KMS-11 (cell line): ENCODE measurements at regions not wholly inside any gene's neighbourhood (a gene's known extent, or its start where the extent isn't known, plus 50 kb on each side); places are given as distances from the start of the nearest gene placed in this dataset.

Source experiments
- H2AFZ ChIP-seq: fragments of 200-600 bp; sonication (generic); 2 replicates; pipeline ENCODE4 v1.6.1; 2016; ENCODE audit warnings: antibody characterized with exemption, mixed run types, low read depth
- H3K27ac ChIP-seq: fragments of 200-600 bp; sonication (generic); 2 replicates; pipeline ENCODE4 v1.6.1; 2016; ENCODE audit warnings: mild to moderate bottlenecking, mixed run types
- H3K27me3 ChIP-seq: fragments of 200-600 bp; sonication (generic); 2 replicates; pipeline ENCODE4 v1.6.1; 2017; ENCODE audit warnings: mild to moderate bottlenecking, low read depth, mixed run types, moderate library complexity; ENCODE audit not compliant: insufficient read depth
- H3K36me3 ChIP-seq: fragments of 200-600 bp; sonication (generic); 2 replicates; pipeline ENCODE4 v1.6.1; 2017; ENCODE audit warnings: mild to moderate bottlenecking, mixed run types; ENCODE audit not compliant: insufficient read depth
- H3K4me1 ChIP-seq: fragments of 200-600 bp; sonication (generic); 2 replicates; pipeline ENCODE4 v1.6.1; 2016; ENCODE audit warnings: mild to moderate bottlenecking, low read depth, mixed run types; ENCODE audit not compliant: poor library complexity, severe bottlenecking
- H3K4me2 ChIP-seq: fragments of 200-600 bp; sonication (generic); 2 replicates; pipeline ENCODE4 v1.7.0; 2016; ENCODE audit warnings: mild to moderate bottlenecking, mixed run types
- H3K4me3 ChIP-seq: fragments of 200-600 bp; sonication (generic); IDR thresholded peaks from 2 replicates; pipeline ENCODE4 v1.6.1; 2017; ENCODE audit warnings: low read depth, low read length, mixed read lengths; ENCODE audit not compliant: insufficient read depth
- H3K79me2 ChIP-seq: fragments of 200-600 bp; sonication (generic); 2 replicates; pipeline ENCODE4 v1.6.1; 2016; ENCODE audit warnings: low read depth, mixed run types; ENCODE audit not compliant: insufficient read depth
- H3K9ac ChIP-seq: fragments of 200-600 bp; sonication (generic); 2 replicates; pipeline ENCODE4 v1.6.1; 2016; ENCODE audit warnings: mild to moderate bottlenecking, mixed run types
- H4K20me1 ChIP-seq: fragments of 200-600 bp; sonication (generic); 2 replicates; pipeline ENCODE4 v1.6.1; 2016; ENCODE audit warnings: mild to moderate bottlenecking, mixed run types; ENCODE audit not compliant: insufficient read depth
- CTCF ChIP-seq: fragments of 200-600 bp; sonication (generic); conservative IDR thresholded peaks from 2 replicates; pipeline ENCODE4 v1.6.1; 2017; ENCODE audit warnings: low read depth, mild to moderate bottlenecking, antibody characterized with exemption, low read length, moderate library complexity, mixed read lengths

- H3K27ac ChIP-seq: no peak overlapping the region
- no peak overlapping the region for H3K4me2 ChIP-seq
- no peak overlapping the region for H2AFZ ChIP-seq
- peak; percentile 49 for TF ChIP-seq CTCF
- H3K9ac ChIP-seq: no peak overlapping the region
- no peaks in the 10 kb centered on the region for H3K79me2 ChIP-seq
- H4K20me1 ChIP-seq: no peaks in the 10 kb centered on the region
- no peaks in the 10 kb centered on the region for H3K36me3 ChIP-seq
- no peaks in the 10 kb centered on the region for H3K27me3 ChIP-seq
- no peaks in the 10 kb centered on the region for H3K4me1 ChIP-seq
- H3K4me3 ChIP-seq: no peak overlapping the region
Measured at GRCh38 chrX:64642482-64642881, 247.2 kb upstream of the MTMR8 start.
